ENCODE measurements at regions not wholly inside any gene's neighbourhood (a gene's known extent, or its start where the extent isn't known, plus 50 kb on each side); places are given as distances from the start of the nearest gene placed in this dataset.
"Not testable (repeated sequence)": the region's sequence is repeated elsewhere in the genome, so short reads cannot be mapped to it uniquely, and the experiment has no call there.

- TF ChIP-seq CTCF (IDR thresholded peaks at IDR 0.05), result no peak
- no peak overlapping the region for H3K4me3 ChIP-seq
- H3K9me3 ChIP-seq, result no peaks in the 10 kb centered on the region
- DNase-seq (no peak), ATAC-seq (no peak)
- no peaks in the 10 kb centered on the region for H3K36me3 ChIP-seq (ENCODE audit: low read depth)
- intact Hi-C loops (cut with DNase I, micrococcal nuclease), result no loop called here
- peaks cover 5% of the 10 kb centered on the region for H3K4me1 ChIP-seq (ENCODE audit: low read depth)
Measured at GRCh38 chr12:96107236-96107635, 71.8 kb upstream of the LTA4H start.

DNA sequence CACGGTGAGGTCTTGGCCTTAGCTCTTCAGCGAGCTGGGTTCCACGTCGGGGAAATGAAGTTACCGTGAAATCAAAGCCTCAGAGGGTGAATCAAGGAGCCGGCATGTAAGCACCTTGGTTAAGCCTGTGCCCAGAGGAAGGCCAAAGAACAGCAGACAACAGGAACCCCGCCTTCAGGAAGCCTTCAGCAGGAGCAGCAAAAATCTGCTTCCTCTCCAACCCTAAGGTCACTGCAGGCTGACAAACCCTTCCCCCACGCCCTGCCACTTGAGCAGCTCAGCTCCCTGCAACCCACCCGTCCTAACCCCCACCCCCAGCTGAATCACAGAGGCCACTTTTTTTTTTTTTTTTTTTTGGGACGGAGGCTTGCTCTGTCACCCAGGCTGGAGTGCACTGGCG is 72.9 kb upstream of the LTA4H start:
- intact Hi-C loops (cut with DNase I, micrococcal nuclease), result no loop called here

GRCh38 chr12:96108941-96109340 is 73.6 kb upstream of the LTA4H start:
- intact Hi-C loops (cut with DNase I, micrococcal nuclease); H3K9me3 ChIP-seq; ATAC-seq; DNase-seq; H3K4me3 ChIP-seq; H3K36me3 ChIP-seq (ENCODE audit: low read depth): not testable (repeated sequence)
- H3K4me1 ChIP-seq (ENCODE audit: low read depth), result peaks cover 11% of the 10 kb centered on the region

More for the DNA sequence above, 72.9 kb upstream of the LTA4H start:
- no peaks in the 10 kb centered on the region for H3K9me3 ChIP-seq
- H3K36me3 ChIP-seq (ENCODE audit: low read depth), result no peaks in the 10 kb centered on the region
- H3K4me1 ChIP-seq (ENCODE audit: low read depth), result peaks cover 11% of the 10 kb centered on the region
- ATAC-seq, result peak; percentile 90
- no peak overlapping the region for H3K4me3 ChIP-seq
- TF ChIP-seq CTCF (IDR thresholded peaks at IDR 0.05), result no peak
- peak; percentile 65 to 75 (median 68) for DNase-seq

- ATAC-seq (peak; percentile 81), DNase-seq (no peak)
- Histone ChIP-seq H3K4me1 (ENCODE audit: low read depth) (peaks cover 11% of the 10 kb centered on the region), H3K36me3 (ENCODE audit: low read depth) (no peaks in the 10 kb centered on the region), H3K9me3 (no peaks in the 10 kb centered on the region), H3K4me3 (no peak overlapping the region)
- TF ChIP-seq CTCF (IDR thresholded peaks at IDR 0.05), result no peak
- intact Hi-C loops (cut with DNase I, micrococcal nuclease), result no loop called here
Measured at GRCh38 chr12:96112733-96113132, 77.3 kb upstream of the LTA4H start.

GRCh38 chr12:96117460-96117859 is 76.7 kb upstream of the ELK3 start:
- intact Hi-C loops (cut with DNase I, micrococcal nuclease), result no loop called here
- H3K4me3 ChIP-seq, result no peak overlapping the region
- ATAC-seq, result no peak
- no peak for TF ChIP-seq CTCF (IDR thresholded peaks at IDR 0.05)
- DNase-seq, result no peak
- H3K9me3 ChIP-seq, result no peaks in the 10 kb centered on the region
- peaks cover 16% of the 10 kb centered on the region for H3K4me1 ChIP-seq (ENCODE audit: low read depth)
- H3K36me3 ChIP-seq (ENCODE audit: low read depth), result no peaks in the 10 kb centered on the region

- no peak for TF ChIP-seq CTCF (IDR thresholded peaks at IDR 0.05)
- H3K36me3 ChIP-seq (ENCODE audit: low read depth), result no peaks in the 10 kb centered on the region
- peaks cover 10% of the 10 kb centered on the region for H3K4me1 ChIP-seq (ENCODE audit: low read depth)
- ATAC-seq (peak; percentile 88), DNase-seq (peak in 2 of 3 donors; percentile 35 to 40)
- no peaks in the 10 kb centered on the region for H3K9me3 ChIP-seq
- H3K4me3 ChIP-seq, result no peak overlapping the region
- intact Hi-C loops (cut with DNase I, micrococcal nuclease), result no loop called here
Measured at GRCh38 chr12:96120359-96121100, 73.6 kb upstream of the ELK3 start.

Measured in mucosa of descending colon (tissue), 3 donors.